Uterus (tissue), 2 donors: ENCODE measurements at regions not wholly inside any gene's neighbourhood (a gene's known extent, or its start where the extent isn't known, plus 50 kb on each side); places are given as distances from the start of the nearest gene placed in this dataset.
"Not testable (repeated sequence)": the region's sequence is repeated elsewhere in the genome, so short reads cannot be mapped to it uniquely, and the experiment has no call there.

ENCODE experiments used
- POLR2A ChIP-seq, 2 donors: fragments of 450-650 bp; IDR thresholded peaks; one replicate each; pipeline ENCODE4 v1.6.1; 2016; ENCODE audit warnings: antibody characterized with exemption in 2 of 2, mild to moderate bottlenecking in 1 of 2, moderate library complexity in 1 of 2
- TF ChIP-seq, protein P1 (sequence below), 4 experiments: fragments of 200-600 bp in 2 of 4; fragments of 450-650 bp in 2 of 4; sonication (generic) in 2 of 4; IDR thresholded peaks; one replicate each; pipeline ENCODE4 v1.5.1; 2016 to 2019; ENCODE audit warnings: antibody characterized with exemption in 4 of 4, mild to moderate bottlenecking in 2 of 4, moderate library complexity in 1 of 4

DNA sequence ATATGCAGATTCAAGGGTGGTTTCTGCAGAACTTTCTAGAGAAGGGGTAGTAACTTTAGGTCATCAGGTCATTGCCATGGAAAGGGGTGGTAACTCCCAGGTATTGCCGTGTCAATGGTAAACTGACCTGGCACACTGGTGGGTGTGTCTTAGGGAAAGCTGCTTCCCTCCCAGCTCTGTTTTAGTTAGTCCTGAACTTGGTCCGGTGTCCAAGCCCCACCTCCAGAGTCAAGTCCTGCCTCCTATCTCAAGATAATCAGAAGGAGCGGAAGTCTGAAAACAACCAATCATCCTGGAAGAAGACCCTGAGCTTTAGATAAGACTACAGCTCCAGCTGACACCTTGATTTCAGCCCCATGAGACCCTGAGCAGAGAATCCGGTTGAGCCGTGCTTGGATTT, 74.2 kb downstream of the NPIPB5 start:
- TF ChIP-seq, protein P1, sequence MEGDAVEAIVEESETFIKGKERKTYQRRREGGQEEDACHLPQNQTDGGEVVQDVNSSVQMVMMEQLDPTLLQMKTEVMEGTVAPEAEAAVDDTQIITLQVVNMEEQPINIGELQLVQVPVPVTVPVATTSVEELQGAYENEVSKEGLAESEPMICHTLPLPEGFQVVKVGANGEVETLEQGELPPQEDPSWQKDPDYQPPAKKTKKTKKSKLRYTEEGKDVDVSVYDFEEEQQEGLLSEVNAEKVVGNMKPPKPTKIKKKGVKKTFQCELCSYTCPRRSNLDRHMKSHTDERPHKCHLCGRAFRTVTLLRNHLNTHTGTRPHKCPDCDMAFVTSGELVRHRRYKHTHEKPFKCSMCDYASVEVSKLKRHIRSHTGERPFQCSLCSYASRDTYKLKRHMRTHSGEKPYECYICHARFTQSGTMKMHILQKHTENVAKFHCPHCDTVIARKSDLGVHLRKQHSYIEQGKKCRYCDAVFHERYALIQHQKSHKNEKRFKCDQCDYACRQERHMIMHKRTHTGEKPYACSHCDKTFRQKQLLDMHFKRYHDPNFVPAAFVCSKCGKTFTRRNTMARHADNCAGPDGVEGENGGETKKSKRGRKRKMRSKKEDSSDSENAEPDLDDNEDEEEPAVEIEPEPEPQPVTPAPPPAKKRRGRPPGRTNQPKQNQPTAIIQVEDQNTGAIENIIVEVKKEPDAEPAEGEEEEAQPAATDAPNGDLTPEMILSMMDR (IDR thresholded peaks at IDR 0.05), result not testable (repeated sequence)
- TF ChIP-seq POLR2A (IDR thresholded peaks at IDR 0.05), result not testable (repeated sequence)
